HepG2 (cell line): ENCODE measurements at regions not wholly inside any gene's neighbourhood (a gene's known extent, or its start where the extent isn't known, plus 50 kb on each side); places are given as distances from the start of the nearest gene placed in this dataset.

ENCODE experiments used
- FOXP1 ChIP-seq, 2 experiments: fragments of 450-650 bp in 1 of 2; IDR thresholded peaks; 2 replicates each; pipeline ENCODE4 v1.6.1; 2017 to 2018; ENCODE audit warnings: antibody characterized with exemption in 1 of 2
- RFX5 ChIP-seq: IDR thresholded peaks from 2 replicates; pipeline ENCODE4 v1.6.1; 2011; ENCODE audit warnings: low read depth, low read length, improper control_type of control experiment
- SRF ChIP-seq: IDR thresholded peaks from 2 replicates; pipeline ENCODE4 v1.6.1; 2011; ENCODE audit warnings: mild to moderate bottlenecking, low read depth, low read length, moderate library complexity
- ZFP90 ChIP-seq: sonication (generic); formaldehyde crosslinking; IDR thresholded peaks from 2 replicates; pipeline ENCODE4 v1.8.0; 2022; ENCODE audit warnings: missing genetic modification reagents, mild to moderate bottlenecking, inconsistent platforms, borderline replicate concordance
- TF ChIP-seq, protein P1 (sequence below): IDR thresholded peaks from 2 replicates; pipeline ENCODE4 v1.6.1; 2012; ENCODE audit warnings: inconsistent platforms
- TF ChIP-seq, protein P2 (sequence below): sonication (generic); formaldehyde crosslinking; IDR thresholded peaks from 2 replicates; pipeline ENCODE4 v1.4.0; 2020; ENCODE audit warnings: mild to moderate bottlenecking, low read depth, missing genetic modification reagents
- TF ChIP-seq, protein P3 (sequence below): sonication (generic); formaldehyde crosslinking; IDR thresholded peaks from 2 replicates; pipeline ENCODE4 v1.5.0; 2020; ENCODE audit warnings: mild to moderate bottlenecking, missing genetic modification reagents, moderate library complexity
- TF ChIP-seq, protein P4 (sequence below): sonication (generic); formaldehyde crosslinking; IDR thresholded peaks from 2 replicates; pipeline ENCODE4 v1.4.0; 2020; ENCODE audit warnings: missing genetic modification reagents, mild to moderate bottlenecking, borderline replicate concordance

DNA sequence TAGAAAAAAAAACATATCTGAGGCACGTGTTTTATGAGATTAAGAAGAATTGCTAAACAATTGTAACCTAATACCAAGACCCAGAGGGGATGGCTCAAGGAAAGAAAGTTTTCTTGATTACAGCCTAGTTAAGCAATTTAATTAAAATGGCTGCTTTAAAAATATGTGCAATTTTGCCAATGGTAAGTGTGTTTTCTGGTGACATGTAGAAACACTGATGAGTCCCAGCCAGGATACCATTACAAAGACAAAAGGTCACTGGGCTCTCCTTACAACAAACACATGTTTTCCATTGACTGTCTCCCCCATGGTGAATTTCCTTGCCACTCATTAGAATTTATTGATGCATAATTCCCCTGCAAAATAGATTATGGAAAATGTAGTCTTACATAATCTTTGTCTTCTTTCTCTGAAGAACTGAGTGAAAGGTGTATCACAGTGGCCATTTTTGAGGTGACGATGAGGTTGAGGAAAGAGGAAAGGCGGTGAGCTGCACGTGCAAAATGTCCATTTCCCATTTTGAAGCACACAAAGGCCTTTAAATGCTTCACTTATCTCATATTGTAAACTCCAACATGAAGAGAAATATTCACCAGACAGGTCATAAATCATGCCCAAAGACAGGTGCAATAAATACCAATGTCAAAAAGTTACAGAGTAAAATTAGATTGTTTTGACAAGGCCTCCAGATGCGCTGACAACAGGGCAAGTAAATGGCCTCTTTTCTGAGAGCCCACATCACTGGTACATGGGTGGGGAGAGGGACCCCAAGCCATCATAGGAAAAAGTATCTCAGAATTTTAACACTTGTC lies 696.9 kb downstream of the KCNJ2 start:
- TF ChIP-seq, protein P1, sequence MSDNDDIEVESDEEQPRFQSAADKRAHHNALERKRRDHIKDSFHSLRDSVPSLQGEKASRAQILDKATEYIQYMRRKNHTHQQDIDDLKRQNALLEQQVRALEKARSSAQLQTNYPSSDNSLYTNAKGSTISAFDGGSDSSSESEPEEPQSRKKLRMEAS, result no peak
- TF ChIP-seq RFX5 (no peak), FOXP1 (IDR thresholded peaks at IDR 0.05) (no peak), FOXP1 (CRISPR knock-in tag; IDR thresholded peaks at IDR 0.05) (no peak), ZFP90 (CRISPR knock-in tag) (no peak), SRF (no peak)
- TF ChIP-seq, protein P2, sequence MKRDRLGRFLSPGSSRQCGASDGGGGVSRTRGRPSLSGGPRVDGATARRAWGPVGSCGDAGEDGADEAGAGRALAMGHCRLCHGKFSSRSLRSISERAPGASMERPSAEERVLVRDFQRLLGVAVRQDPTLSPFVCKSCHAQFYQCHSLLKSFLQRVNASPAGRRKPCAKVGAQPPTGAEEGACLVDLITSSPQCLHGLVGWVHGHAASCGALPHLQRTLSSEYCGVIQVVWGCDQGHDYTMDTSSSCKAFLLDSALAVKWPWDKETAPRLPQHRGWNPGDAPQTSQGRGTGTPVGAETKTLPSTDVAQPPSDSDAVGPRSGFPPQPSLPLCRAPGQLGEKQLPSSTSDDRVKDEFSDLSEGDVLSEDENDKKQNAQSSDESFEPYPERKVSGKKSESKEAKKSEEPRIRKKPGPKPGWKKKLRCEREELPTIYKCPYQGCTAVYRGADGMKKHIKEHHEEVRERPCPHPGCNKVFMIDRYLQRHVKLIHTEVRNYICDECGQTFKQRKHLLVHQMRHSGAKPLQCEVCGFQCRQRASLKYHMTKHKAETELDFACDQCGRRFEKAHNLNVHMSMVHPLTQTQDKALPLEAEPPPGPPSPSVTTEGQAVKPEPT (CRISPR knock-in tag), result no peak
- TF ChIP-seq, protein P3, sequence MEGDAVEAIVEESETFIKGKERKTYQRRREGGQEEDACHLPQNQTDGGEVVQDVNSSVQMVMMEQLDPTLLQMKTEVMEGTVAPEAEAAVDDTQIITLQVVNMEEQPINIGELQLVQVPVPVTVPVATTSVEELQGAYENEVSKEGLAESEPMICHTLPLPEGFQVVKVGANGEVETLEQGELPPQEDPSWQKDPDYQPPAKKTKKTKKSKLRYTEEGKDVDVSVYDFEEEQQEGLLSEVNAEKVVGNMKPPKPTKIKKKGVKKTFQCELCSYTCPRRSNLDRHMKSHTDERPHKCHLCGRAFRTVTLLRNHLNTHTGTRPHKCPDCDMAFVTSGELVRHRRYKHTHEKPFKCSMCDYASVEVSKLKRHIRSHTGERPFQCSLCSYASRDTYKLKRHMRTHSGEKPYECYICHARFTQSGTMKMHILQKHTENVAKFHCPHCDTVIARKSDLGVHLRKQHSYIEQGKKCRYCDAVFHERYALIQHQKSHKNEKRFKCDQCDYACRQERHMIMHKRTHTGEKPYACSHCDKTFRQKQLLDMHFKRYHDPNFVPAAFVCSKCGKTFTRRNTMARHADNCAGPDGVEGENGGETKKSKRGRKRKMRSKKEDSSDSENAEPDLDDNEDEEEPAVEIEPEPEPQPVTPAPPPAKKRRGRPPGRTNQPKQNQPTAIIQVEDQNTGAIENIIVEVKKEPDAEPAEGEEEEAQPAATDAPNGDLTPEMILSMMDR (CRISPR knock-in tag), result no peak
- TF ChIP-seq, protein P4, sequence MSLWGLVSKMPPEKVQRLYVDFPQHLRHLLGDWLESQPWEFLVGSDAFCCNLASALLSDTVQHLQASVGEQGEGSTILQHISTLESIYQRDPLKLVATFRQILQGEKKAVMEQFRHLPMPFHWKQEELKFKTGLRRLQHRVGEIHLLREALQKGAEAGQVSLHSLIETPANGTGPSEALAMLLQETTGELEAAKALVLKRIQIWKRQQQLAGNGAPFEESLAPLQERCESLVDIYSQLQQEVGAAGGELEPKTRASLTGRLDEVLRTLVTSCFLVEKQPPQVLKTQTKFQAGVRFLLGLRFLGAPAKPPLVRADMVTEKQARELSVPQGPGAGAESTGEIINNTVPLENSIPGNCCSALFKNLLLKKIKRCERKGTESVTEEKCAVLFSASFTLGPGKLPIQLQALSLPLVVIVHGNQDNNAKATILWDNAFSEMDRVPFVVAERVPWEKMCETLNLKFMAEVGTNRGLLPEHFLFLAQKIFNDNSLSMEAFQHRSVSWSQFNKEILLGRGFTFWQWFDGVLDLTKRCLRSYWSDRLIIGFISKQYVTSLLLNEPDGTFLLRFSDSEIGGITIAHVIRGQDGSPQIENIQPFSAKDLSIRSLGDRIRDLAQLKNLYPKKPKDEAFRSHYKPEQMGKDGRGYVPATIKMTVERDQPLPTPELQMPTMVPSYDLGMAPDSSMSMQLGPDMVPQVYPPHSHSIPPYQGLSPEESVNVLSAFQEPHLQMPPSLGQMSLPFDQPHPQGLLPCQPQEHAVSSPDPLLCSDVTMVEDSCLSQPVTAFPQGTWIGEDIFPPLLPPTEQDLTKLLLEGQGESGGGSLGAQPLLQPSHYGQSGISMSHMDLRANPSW (CRISPR knock-in tag), result no peak
